ENCODE measurements at regions not wholly inside any gene's neighbourhood (a gene's known extent, or its start where the extent isn't known, plus 50 kb on each side); places are given as distances from the start of the nearest gene placed in this dataset.

- TF ChIP-seq CTCF (IDR thresholded peaks at IDR 0.05) (no peak), EP300 (IDR thresholded peaks at IDR 0.05) (no peak), KDM1A (IDR thresholded peaks at IDR 0.05; ENCODE audit: low read depth) (no peak), RCOR1 (IDR thresholded peaks at IDR 0.05; ENCODE audit: low read depth, low read length) (no peak), JUN (IDR thresholded peaks at IDR 0.05) (no peak), HDAC2 (IDR thresholded peaks at IDR 0.05) (no peak), RNF2 (IDR thresholded peaks at IDR 0.05; ENCODE audit: borderline replicate concordance, low read depth) (no peak), CBX8 (IDR thresholded peaks at IDR 0.05) (no peak), SMC3 (IDR thresholded peaks at IDR 0.05) (no peak), TFCP2L1 (CRISPR knock-in tag; IDR thresholded peaks at IDR 0.05) (no peak), RAD21 (conservative IDR thresholded peaks at IDR 0.05 in 1 of 2, IDR thresholded peaks at IDR 0.05 in 1 of 2) (no peak)
- TF ChIP-seq, protein P1, sequence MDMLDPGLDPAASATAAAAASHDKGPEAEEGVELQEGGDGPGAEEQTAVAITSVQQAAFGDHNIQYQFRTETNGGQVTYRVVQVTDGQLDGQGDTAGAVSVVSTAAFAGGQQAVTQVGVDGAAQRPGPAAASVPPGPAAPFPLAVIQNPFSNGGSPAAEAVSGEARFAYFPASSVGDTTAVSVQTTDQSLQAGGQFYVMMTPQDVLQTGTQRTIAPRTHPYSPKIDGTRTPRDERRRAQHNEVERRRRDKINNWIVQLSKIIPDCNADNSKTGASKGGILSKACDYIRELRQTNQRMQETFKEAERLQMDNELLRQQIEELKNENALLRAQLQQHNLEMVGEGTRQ (IDR thresholded peaks at IDR 0.05), result no peak
Measured at GRCh38 chrX:122119361-122119760, 1064.7 kb upstream of the GRIA3 start.
